HG02884 (cell line): ENCODE measurements at regions not wholly inside any gene's neighbourhood (a gene's known extent, or its start where the extent isn't known, plus 50 kb on each side); places are given as distances from the start of the nearest gene placed in this dataset.
A peak's percentile ranks its signal among the peaks of the same experiment; 100 is the strongest.

Experiments
- ATAC-seq: cut with Tn5 transposase; IDR thresholded peaks from one replicate; pipeline ENCODE4 v1.9.1; 2021; ENCODE audit warnings: mild to moderate bottlenecking, moderate library complexity; ENCODE audit not compliant: unreplicated experiment

- no peak for ATAC-seq
Observed at GRCh38 chr5:103354446-103354845, 95.9 kb downstream of the MACIR start.

GRCh38 chr5:103353581-103353980, 95.0 kb downstream of the MACIR start:
- no peak for ATAC-seq

- ATAC-seq = no peak
Observed at GRCh38 chr5:103347716-103348423, 89.3 kb downstream of the MACIR start.

- no peak for ATAC-seq
Observed at GRCh38 chr5:103346162-103346748, 87.7 kb downstream of the MACIR start.

- ATAC-seq = peak; percentile 45
Observed at GRCh38 chr5:103345461-103345860, 86.9 kb downstream of the MACIR start.

GRCh38 chr5:103340717-103341388, 82.3 kb downstream of the MACIR start:
- peak; percentile 96 for ATAC-seq

GRCh38 chr5:103340132-103340531, 81.6 kb downstream of the MACIR start:
- ATAC-seq = no peak

GRCh38 chr5:103336941-103337340, 78.4 kb downstream of the MACIR start:
- ATAC-seq = no peak

GRCh38 chr5:103333376-103333775, 74.8 kb downstream of the MACIR start:
- ATAC-seq = no peak

- ATAC-seq = no peak
Observed at GRCh38 chr5:103330875-103331274, 72.3 kb downstream of the MACIR start.
